Forelimb muscle (tissue), 1 donor: ENCODE measurements at regions not wholly inside any gene's neighbourhood (a gene's known extent, or its start where the extent isn't known, plus 50 kb on each side); places are given as distances from the start of the nearest gene placed in this dataset.

ENCODE experiments used
- DNase-seq: peaks from one replicate; pipeline ENCODE4 v3.0.0-alpha.2; 2013; ENCODE audit warnings: low read depth

GRCh38 chr3:106860182-106860581 lies 517.1 kb upstream of the CCDC54 start:
- no peak for DNase-seq

DNA sequence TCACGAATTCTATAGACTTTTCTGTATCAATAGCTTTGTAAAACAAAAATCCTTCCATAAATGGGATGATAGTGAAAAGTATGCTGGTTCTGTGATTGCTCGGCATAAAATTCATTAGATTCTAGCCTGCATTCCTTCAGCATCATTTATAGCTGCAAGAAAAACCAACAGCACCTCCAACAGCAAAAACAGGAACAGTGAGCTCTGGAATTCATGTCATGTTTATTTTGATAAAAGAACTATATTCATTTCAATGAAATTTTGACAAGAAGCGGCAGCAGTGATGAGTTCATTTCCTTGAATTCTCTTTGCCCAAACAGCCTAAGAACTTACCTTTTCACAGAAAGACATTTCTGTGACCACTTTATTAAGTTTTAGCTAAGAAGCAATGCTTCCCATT lies 515.2 kb upstream of the CCDC54 start:
- peak; percentile 11 for DNase-seq

DNA sequence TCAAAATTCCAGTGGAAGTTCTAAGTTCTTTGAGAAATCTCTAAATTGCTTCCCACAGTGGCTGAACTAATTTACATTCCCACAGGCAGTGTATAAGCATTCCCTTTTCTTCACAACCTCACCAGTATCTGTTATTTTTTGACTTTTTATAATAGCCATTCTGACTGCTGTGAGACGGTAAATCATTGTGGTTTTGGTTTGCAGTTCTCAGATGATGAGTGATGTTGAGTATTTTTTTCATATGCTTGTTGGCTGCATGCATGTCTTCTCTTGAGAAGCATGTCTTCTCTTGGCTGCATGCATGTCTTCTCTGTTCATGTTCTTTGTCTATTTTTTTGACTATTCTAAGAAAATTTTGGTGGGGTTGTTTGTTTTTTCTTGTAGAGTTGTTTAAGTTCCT lies 499.6 kb upstream of the CCDC54 start:
- no peak for DNase-seq

- no peak for DNase-seq
Measured at GRCh38 chr3:106880206-106880605, 497.0 kb upstream of the CCDC54 start.

GRCh38 chr3:106881186-106881585 lies 496.1 kb upstream of the CCDC54 start:
- no peak for DNase-seq

DNA sequence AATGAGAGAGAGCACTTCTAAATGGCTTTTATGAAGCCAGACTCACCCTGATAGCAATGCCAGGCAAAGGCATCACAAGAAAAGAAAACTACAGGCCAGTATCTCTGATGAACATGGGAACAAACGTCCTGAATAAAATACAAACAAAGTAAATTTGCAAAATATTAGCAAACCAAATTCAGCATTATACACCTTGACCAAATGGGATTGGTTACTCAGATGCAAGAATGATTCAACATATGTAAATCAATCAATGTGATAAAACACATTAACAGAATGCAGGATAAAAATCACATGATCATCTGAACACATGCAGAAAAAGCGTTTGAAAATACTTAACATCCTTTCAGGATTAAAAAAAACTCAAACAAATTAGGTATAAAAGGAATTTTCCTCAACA lies 494.9 kb upstream of the CCDC54 start:
- DNase-seq, result no peak

DNA sequence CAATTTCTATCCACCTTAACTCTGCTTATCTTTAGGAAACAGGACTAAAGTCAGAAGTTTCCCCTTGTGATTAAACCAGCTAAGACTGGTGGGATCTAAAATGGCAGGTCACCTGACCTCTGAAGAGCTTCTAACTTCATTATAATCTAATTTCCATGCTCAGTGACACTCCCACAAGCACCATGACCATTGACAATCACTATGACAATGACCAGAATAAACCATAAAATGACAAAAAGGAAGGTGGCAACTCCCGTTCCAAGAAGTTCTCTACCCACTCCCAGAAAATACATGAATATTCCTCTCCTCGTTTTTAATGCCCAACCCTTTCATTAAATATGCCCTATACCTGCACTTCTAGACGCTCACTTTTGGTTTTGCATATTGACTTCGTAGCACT lies 471.2 kb upstream of the CCDC54 start:
- DNase-seq, result no peak

- DNase-seq, result no peak
Measured at GRCh38 chr3:106908181-106908938, 468.9 kb upstream of the CCDC54 start.

GRCh38 chr3:106913111-106913698 lies 464.0 kb upstream of the CCDC54 start:
- no peak for DNase-seq

- DNase-seq, result no peak
Measured at GRCh38 chr3:106913966-106914365, 463.3 kb upstream of the CCDC54 start.

DNA sequence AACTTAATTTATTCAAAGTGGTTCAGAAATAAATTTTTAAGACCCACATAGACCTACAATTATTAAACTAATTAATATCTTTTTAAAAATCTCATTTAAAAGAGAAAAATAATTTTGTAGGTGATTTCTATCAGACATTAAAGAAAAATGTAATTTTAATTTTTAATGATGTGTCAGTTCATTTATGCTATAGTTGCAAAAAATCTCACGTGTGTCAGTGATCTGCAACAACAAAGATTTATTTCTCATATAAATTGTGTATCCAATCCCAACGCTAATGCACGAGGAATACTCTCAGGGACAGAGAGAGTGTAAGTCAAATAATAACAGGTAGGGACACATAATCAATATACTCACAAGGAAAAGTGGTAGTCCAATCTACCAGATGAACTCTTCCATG lies 456.6 kb upstream of the CCDC54 start:
- DNase-seq, result no peak

GRCh38 chr3:106929081-106929480 lies 448.2 kb upstream of the CCDC54 start:
- no peak for DNase-seq

DNA sequence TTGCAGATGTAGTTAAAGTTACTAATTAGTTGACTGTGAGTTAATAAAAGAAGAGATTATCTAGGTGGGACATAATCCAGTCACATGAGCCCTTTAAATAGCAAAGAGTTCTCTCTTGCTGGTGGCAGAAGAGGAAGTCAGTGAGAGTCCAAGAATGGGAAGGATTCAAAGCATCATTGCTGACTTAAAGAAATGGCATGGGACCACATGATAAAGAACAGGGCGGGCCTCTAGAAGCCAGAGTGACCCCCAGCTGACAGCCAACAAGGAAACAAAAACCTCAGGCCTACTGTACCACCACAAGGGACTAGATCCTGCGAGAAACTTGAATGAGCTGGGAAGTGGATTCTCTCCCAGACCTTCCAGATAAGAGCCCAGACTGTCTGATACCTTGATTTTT lies 447.2 kb upstream of the CCDC54 start:
- DNase-seq, result no peak

DNA sequence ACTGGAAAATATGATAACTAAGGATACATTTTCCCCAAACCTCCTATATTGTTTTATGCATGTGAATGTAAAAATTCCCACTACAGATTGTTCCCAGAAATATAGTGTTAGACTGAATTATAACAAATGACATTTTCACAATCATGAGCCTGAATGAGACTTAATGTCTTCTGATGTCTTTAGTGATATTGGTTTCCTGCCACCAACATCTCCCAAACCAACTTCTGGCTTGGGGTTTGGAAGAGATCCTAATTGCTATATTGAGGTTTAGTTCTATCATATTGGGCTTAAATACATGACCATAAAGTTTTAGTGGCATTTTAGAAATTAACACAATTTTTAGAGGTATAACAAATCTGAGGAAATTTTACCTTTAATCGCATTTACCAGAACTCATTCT lies 445.3 kb upstream of the CCDC54 start:
- DNase-seq, result no peak

- no peak for DNase-seq
Measured at GRCh38 chr3:106936337-106936736, 440.9 kb upstream of the CCDC54 start.

DNA sequence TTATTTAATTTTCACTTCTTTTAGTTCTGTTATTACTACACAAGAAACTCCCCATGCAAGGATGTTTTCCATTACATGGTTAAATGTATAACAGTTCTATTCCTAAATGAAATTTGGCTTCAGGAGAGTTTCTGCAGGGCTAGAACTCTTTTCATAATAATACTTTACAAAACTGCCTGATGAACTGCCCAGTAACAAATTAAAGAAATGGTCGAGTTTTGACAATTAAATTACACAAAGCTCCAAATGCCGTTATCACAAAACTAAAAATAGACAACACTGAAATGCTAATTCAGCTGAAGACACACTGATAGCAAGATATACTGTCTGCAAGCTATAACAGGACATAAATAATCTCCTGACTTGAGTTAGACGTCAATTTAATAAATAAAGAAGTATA lies 435.2 kb upstream of the CCDC54 start:
- DNase-seq, result no peak

- DNase-seq, result no peak
Measured at GRCh38 chr3:106943071-106943470, 434.2 kb upstream of the CCDC54 start.

GRCh38 chr3:106945435-106945834 lies 431.8 kb upstream of the CCDC54 start:
- no peak for DNase-seq

GRCh38 chr3:106946866-106947265 lies 430.4 kb upstream of the CCDC54 start:
- no peak for DNase-seq

DNA sequence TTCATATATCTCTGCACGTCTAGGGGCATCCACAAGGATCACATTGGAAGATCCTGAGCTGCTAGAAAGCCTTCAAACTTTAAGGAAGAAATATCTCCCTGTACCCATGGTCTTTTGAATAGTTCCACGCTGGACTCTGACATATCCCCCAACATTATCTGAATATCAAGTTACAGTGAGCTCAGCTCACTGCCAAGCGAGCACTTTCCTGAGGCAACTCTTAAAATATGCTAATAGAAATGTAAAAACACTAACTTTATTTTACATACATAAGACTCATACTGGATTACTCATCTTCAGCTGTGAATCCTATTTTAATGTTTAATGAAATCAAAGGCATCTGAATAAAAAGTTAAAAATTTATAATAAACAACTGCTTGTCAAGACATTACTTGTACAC lies 420.2 kb upstream of the CCDC54 start:
- DNase-seq, result no peak

- no peak for DNase-seq
Measured at GRCh38 chr3:106962993-106963392, 414.2 kb upstream of the CCDC54 start.

DNA sequence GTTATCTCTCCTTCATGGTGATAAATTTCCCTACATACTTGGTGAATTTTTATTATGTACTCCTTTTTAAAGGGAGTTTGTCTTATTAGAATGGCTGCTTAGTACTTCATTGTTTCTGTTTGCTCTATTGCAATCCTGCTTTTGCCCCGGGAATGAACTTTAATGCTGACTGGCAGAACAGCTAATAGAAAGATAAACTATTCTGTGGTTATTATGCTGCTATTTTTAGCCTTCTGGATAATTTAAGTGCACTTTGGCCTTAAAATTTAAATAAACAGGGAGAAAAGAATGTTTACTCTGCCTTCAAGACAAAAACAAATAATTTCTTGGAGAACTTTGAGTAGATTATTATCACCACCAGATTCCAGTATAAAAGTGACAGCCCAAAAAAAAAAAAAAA lies 413.8 kb upstream of the CCDC54 start:
- no peak for DNase-seq

DNA sequence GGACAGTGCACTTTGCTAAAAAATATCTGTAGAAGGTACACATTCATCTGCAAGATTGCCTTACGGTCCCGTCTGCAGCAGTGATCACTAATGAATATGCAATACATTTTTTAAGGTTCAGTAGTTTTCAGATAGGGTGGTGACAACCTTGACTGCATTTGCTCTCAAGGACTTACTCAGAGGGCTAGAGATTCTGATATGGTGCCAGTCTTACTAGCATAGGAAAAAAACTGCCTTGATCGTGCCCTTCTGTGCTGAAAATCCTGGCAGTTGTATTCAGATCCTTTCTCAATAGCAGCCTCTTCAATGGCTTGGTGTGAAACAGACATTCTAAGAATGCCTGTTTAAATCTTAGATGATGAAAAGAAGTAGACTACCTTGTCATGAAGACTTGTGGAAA lies 411.9 kb upstream of the CCDC54 start:
- DNase-seq, result no peak

- DNase-seq, result no peak
Measured at GRCh38 chr3:106969596-106969995, 407.6 kb upstream of the CCDC54 start.
